Prostate gland (tissue), 2 donors: ENCODE measurements at regions not wholly inside any gene's neighbourhood (a gene's known extent, or its start where the extent isn't known, plus 50 kb on each side); places are given as distances from the start of the nearest gene placed in this dataset.

ENCODE experiments used
- CTCF ChIP-seq, 4 experiments: fragments of 200-600 bp in 2 of 4; fragments of 450-650 bp in 2 of 4; sonication (generic) in 2 of 4; IDR thresholded peaks; 1 replicate in 3 of 4; 2 replicates in 1 of 4; pipeline ENCODE4 v1.5.1; 2016 to 2019; ENCODE audit warnings: antibody characterized with exemption in 4 of 4, mild to moderate bottlenecking in 2 of 4, moderate library complexity in 2 of 4
- POLR2A ChIP-seq: fragments of 450-650 bp; IDR thresholded peaks from one replicate; pipeline ENCODE4 v1.6.1; 2016; ENCODE audit warnings: antibody characterized with exemption, mild to moderate bottlenecking

GRCh38 chr21:27244352-27244751 is 277.5 kb upstream of the ADAMTS5 start:
- no peak for TF ChIP-seq CTCF (IDR thresholded peaks at IDR 0.05)
- no peak for TF ChIP-seq POLR2A
